ENCODE measurements at regions not wholly inside any gene's neighbourhood (a gene's known extent, or its start where the extent isn't known, plus 50 kb on each side); places are given as distances from the start of the nearest gene placed in this dataset.

DNA sequence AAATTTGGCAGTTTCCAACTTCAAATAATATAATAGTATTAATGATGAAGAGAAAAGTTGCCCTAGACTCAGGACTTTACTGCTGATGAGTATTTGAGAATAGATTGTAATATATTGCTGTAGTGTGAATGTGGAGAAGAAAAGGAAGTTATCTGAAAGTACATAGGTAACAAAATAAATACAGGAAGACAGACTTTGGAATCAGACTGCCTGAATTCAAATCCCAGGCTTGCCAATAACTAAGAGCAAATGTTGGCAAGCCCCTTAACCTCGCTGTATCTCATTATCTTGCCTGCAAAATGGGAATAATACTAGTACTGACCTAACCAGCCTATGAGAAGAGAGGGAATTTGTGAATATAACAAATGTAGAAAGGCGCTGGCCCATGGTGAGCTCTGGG is 765.2 kb upstream of the ID2 start:
- H3K27me3 Mint-ChIP-seq = no peaks in the 10 kb centered on the region
- no peaks in the 10 kb centered on the region for H3K36me3 Mint-ChIP-seq (ENCODE audit: low read depth)
- H3K9me3 Mint-ChIP-seq = no peaks in the 10 kb centered on the region
- no peak overlapping the region for H3K4me3 Mint-ChIP-seq
- no peaks in the 10 kb centered on the region for H3K4me1 Mint-ChIP-seq (ENCODE audit: low read depth)
- no peak overlapping the region for H3K27ac Mint-ChIP-seq

DNA sequence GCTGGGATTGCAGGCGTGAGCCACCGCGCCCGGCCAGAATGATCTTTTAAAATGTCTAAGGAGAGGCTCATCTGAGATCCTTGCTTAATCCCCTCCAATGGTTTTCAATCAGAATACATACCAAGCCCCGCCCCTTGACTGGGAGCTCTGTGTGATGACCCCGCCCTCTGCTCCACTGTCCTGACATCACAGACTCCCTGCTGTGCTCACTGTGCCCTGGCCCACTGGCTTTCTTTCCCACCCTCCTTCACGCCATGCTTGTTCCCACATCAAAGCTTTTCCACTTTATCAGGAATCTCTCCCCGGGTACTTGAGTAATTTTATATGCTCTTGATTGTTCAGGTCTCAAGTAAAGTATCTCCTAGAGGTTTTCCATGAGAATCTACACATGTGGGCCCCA is 762.3 kb upstream of the ID2 start:
- no peaks in the 10 kb centered on the region for H3K36me3 Mint-ChIP-seq (ENCODE audit: low read depth)
- no peak overlapping the region for H3K4me3 Mint-ChIP-seq
- H3K9me3 Mint-ChIP-seq = peaks cover 5% of the 10 kb centered on the region
- no peaks in the 10 kb centered on the region for H3K27me3 Mint-ChIP-seq
- H3K4me1 Mint-ChIP-seq (ENCODE audit: low read depth) = peaks cover 6% of the 10 kb centered on the region
- no peak overlapping the region for H3K27ac Mint-ChIP-seq

DNA sequence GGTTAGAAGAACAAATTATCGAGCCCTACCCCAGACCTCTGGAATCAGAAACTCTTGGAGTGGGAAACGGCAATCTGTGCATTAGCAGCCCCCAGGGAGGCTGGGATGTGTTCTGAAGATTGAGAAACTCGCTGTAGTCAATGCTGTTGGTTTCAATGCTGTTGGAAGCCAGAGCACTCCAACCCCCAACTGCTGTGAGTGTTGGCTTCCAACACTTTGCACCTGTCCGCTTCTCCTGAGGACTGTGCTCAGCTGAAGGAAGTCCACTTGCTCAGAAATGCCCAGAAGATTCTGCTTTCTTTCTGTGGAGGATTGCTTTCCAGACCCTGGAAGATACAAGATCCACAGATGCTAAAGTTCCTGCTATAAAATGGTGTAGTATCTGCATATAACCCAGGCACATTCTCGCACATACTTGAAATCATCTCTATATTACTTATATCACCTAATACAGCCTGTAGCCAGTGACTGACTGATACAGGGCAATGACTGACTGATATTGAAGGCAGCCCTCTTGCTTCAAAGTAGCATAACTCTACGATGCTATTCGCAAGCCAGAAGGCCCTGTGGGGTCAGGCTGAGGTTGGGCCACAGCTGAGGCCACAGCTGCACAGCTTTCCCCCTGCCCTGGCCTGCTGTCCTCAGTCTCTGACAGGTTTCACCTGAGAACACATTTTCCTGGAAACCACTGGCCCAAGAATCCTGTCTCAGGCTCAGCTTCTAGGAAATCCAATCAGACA is 757.7 kb upstream of the ID2 start:
- no peaks in the 10 kb centered on the region for H3K27me3 Mint-ChIP-seq
- H3K4me1 Mint-ChIP-seq (ENCODE audit: low read depth) = peaks cover 6% of the 10 kb centered on the region
- no peak overlapping the region for H3K27ac Mint-ChIP-seq
- H3K36me3 Mint-ChIP-seq (ENCODE audit: low read depth) = no peaks in the 10 kb centered on the region
- H3K9me3 Mint-ChIP-seq = peaks cover 5% of the 10 kb centered on the region
- no peak overlapping the region for H3K4me3 Mint-ChIP-seq

DNA sequence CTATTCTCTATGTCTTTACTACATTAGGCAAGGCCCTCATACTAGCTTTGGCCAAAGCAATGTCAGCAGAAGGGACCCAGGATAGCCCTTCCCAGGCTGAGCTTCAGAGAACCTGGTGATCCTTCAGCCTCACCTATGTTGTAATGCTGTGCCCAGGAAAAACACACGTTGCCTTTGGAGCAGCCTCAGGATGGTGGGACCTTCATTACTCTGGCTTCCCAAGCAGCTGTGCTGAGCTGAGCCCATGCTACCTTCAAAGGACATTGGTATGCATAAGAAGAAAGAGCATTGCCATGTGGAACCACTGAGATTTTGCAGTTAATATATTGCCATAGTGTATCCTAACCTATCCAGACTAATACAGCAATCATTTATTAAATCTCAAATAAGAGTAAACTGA is 756.4 kb upstream of the ID2 start:
- Mint-ChIP-seq H3K27ac (no peak overlapping the region), H3K36me3 (ENCODE audit: low read depth) (no peaks in the 10 kb centered on the region), H3K27me3 (no peaks in the 10 kb centered on the region), H3K9me3 (peaks cover 5% of the 10 kb centered on the region), H3K4me3 (no peak overlapping the region), H3K4me1 (ENCODE audit: low read depth) (peaks cover 6% of the 10 kb centered on the region)

DNA sequence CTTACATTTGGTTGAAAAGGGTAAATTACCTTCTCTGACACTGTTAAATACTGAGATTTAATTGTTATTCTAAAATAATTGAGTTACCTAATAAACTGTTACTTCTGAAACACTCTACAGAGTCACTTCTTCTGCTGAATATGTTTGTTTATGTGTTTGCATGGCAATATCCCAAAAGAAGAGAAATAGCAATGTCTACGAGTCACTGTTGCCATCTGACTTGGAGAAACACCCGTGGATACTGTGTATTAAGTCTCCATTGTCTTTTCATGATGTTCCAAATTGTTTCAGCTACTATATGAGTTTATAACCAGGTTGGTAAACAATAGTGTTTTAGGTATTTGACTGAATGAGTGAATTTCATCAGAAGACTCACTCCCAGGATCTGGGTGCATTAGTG is 754.2 kb upstream of the ID2 start:
- no peak overlapping the region for H3K27ac Mint-ChIP-seq
- H3K36me3 Mint-ChIP-seq (ENCODE audit: low read depth) = peaks cover 5% of the 10 kb centered on the region
- H3K27me3 Mint-ChIP-seq = no peaks in the 10 kb centered on the region
- H3K4me1 Mint-ChIP-seq (ENCODE audit: low read depth) = peaks cover 22% of the 10 kb centered on the region
- H3K9me3 Mint-ChIP-seq = peaks cover 9% of the 10 kb centered on the region
- H3K4me3 Mint-ChIP-seq = no peak overlapping the region

DNA sequence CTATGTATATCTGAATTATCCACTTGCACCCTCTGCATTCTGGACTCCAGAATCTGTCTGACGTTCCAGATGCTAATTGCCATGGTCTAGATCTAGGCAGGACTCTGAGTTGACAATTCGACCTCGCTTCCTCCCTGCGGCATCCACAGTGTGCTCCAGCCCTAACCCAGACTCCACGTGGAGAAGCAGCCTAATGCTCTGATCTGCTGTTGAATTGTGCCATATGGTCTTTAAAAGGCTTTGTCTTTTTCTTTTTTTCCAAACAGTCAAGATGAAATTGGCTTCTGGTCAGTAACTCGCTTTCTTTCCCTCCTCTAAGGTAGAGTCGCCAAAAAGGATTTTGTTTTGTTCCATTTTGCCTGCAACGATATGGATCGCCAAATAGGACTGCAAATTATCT is 752.6 kb upstream of the ID2 start:
- no peak overlapping the region for H3K4me3 Mint-ChIP-seq
- H3K9me3 Mint-ChIP-seq = peaks cover 9% of the 10 kb centered on the region
- no peaks in the 10 kb centered on the region for H3K27me3 Mint-ChIP-seq
- H3K36me3 Mint-ChIP-seq (ENCODE audit: low read depth) = peaks cover 5% of the 10 kb centered on the region
- peaks cover 18% of the 10 kb centered on the region for H3K4me1 Mint-ChIP-seq (ENCODE audit: low read depth)
- H3K27ac Mint-ChIP-seq = no peak overlapping the region

DNA sequence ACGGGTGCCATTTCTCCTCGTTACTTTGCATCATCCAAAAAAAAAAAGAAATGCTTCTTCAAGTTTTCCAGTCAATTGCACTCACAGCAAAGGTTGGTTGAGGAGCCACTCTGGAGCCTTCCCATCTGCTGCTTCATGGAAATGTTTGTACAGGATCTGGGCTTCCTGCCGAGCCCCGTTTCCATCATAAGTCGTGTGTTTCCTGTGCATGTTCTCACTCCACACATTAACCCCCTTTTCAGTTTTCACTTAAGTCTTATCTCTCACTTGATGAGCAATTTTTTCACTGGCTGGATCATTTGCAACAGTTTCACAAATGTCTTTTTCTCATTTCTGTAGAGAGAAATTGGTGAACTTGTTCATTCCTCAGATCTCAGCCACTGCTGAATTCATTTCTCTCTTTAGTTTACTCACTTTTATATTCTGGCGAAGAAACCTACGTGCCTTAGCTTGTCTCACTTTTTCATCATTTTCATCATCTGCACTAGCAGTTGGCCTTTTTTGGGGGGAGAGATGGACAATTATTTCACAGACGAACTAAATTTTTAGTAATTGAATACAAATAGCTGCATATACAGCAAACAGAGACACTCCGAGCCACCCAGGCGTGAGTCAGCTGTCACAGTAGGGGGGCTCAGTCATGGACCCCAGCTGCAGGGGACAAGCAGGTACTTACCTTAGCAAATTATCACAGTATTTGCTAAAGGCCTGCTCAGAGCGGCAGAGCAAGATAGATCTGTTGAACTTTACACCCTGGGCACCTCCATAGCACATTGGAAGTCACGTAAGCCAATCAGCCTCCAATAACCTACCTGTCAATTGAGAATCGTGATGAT is 750.8 kb upstream of the ID2 start:
- Mint-ChIP-seq H3K27me3 (no peaks in the 10 kb centered on the region), H3K4me3 (peak overlapping the region; percentile 8), H3K36me3 (ENCODE audit: low read depth) (peaks cover 5% of the 10 kb centered on the region), H3K9me3 (peaks cover 9% of the 10 kb centered on the region), H3K27ac (peak overlapping the region; percentile 57), H3K4me1 (ENCODE audit: low read depth) (peaks cover 18% of the 10 kb centered on the region)

DNA sequence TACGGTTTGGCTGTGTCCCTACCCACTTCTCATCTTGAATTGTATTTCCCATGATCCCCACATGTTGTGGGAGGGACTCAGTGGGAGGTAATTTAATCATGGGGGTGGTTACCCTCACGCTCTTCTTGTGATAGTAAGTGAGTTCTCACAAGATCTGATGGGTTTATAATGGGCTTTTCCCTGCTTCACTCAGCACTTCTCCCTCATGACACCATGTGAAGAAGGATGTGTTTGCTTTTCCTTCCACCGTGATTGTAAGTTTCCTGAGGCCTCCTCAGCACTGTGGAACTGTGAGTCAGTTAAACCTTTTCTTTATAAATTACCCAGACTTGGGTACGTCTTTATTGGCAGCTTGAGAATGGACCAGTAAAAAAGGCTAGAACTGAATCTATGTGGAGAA is 750.0 kb upstream of the ID2 start:
- Mint-ChIP-seq H3K27me3 (no peaks in the 10 kb centered on the region), H3K4me3 (no peak overlapping the region), H3K4me1 (ENCODE audit: low read depth) (peaks cover 18% of the 10 kb centered on the region), H3K9me3 (peaks cover 9% of the 10 kb centered on the region), H3K27ac (peak overlapping the region; percentile 74), H3K36me3 (ENCODE audit: low read depth) (peaks cover 5% of the 10 kb centered on the region)

DNA sequence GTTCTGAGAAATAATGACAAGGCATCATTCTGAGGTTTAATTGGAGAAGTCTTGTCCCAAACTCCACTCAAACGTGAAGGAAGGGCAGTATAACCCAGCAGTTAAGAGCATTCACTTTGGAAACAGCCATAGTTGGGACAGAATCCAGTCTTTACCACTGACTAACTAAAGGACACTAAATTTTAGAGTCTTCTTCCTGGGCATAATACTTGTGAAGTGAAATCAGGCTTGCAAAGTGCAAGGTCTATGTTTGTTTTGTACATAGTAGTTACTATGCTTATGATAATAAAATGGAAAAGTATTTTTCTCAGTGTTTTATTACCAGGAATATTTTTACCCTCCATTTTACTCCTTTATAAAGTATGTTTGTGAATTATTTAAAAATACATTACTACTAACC is 748.2 kb upstream of the ID2 start:
- Mint-ChIP-seq H3K9me3 (peaks cover 9% of the 10 kb centered on the region), H3K4me3 (no peak overlapping the region), H3K36me3 (ENCODE audit: low read depth) (peaks cover 5% of the 10 kb centered on the region), H3K27me3 (no peaks in the 10 kb centered on the region), H3K27ac (no peak overlapping the region), H3K4me1 (ENCODE audit: low read depth) (peaks cover 18% of the 10 kb centered on the region)

DNA sequence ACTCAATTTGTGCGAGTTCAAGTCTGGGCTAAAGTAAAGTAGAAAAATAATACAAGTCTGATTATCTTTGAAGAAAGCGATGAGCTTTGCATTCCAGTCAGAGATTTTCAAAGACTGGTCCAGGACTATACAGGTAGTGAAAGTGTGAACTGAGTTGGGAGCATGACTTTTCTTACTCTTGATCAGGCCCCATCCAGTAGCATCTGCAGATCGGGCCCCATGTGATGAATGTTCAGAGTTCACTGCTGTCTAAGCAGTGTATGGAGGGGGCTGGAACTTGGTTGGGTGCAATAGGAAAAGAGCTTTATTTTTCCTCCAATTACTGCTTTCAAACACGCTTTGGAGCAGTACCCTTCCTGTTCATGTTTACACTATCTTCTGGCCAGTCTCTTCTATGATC is 747.4 kb upstream of the ID2 start:
- Mint-ChIP-seq H3K9me3 (peaks cover 9% of the 10 kb centered on the region), H3K4me1 (ENCODE audit: low read depth) (peaks cover 18% of the 10 kb centered on the region), H3K36me3 (ENCODE audit: low read depth) (peaks cover 5% of the 10 kb centered on the region), H3K27me3 (no peaks in the 10 kb centered on the region), H3K27ac (no peak overlapping the region), H3K4me3 (no peak overlapping the region)

DNA sequence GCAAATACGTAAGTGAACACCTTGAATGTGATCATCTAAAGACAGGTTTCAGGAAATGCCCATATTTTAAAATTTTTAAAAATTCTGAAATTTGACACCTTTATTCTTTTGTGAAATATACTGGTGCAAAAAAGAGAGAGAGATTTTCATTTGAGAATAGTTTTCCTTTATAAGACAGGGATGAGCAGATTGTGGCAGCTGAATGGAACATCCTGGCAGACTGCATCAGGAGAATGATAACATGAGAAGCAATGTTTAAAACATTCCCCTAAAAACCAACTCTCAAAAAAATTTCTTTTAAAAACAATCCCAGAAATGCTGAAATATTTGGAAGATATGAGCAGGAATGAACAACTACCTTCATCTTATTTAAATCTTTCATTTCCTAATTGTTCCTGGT is 744.8 kb upstream of the ID2 start:
- Mint-ChIP-seq H3K4me1 (ENCODE audit: low read depth) (peaks cover 12% of the 10 kb centered on the region), H3K4me3 (no peak overlapping the region), H3K36me3 (ENCODE audit: low read depth) (no peaks in the 10 kb centered on the region), H3K9me3 (peaks cover 9% of the 10 kb centered on the region), H3K27me3 (no peaks in the 10 kb centered on the region), H3K27ac (no peak overlapping the region)

DNA sequence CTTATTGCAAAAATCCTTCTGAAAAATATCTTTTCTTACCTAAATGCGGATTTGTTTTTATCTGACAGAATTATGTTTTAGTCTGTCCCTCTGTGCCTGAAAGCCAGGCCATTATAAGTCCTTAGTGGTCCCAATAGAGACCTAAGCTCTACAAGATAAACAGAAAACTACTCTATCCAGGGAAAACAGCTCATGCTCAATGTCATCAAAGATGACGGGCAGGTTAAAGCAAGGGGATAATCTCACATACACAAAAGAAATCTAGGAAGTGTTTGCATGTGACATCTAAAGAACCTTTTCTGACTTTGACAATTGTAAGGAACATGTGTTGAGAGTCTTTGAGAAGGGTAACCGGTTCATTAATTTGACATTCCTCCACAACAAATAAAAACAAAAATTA is 741.1 kb upstream of the ID2 start:
- Mint-ChIP-seq H3K27me3 (no peaks in the 10 kb centered on the region), H3K4me3 (no peak overlapping the region), H3K9me3 (peaks cover 4% of the 10 kb centered on the region), H3K36me3 (ENCODE audit: low read depth) (no peaks in the 10 kb centered on the region), H3K27ac (no peak overlapping the region), H3K4me1 (ENCODE audit: low read depth) (peaks cover 5% of the 10 kb centered on the region)

DNA sequence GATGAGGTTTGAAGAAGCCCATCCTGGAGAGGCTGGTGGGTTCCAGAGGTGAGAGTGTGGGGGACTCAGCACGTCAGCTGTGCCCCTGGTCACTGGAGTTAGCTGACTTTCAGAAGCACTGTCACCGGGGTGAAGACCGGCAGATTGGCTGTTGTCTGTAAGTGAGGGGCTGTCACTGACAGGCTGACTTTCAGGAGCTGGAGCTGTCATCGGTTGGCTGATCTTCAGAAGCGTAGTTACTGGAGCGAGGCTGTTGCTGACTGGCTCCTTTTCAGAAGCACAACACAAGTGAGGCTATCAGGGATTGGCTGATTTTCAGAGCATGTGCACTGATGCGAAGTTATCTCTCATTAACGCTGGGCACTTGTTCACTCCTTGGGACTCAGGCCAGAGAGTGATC is 738.4 kb upstream of the ID2 start:
- no peak overlapping the region for H3K27ac Mint-ChIP-seq
- peaks cover 5% of the 10 kb centered on the region for H3K4me1 Mint-ChIP-seq (ENCODE audit: low read depth)

DNA sequence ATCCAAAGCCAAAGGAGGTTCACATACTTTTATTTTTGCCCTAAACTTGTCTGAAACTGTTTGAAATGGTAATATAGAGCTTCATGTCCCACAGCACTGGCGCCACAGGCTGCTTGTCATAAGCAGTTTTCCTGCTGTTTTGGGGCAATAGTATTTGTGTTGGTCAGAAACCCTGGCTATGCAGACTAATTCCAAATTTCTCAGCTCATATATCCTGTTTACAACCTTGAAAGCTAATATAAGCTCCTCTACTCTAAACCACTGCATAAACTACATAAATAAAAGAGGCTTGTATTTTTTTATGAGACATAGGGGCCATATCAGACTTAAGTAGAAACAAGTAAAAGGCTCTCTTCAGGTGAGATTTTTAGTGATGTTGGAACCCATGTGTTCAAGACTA is 736.8 kb upstream of the ID2 start:
- H3K27ac Mint-ChIP-seq = no peak overlapping the region
- H3K9me3 Mint-ChIP-seq = no peaks in the 10 kb centered on the region
- H3K4me1 Mint-ChIP-seq (ENCODE audit: low read depth) = no peaks in the 10 kb centered on the region
- peaks cover 3% of the 10 kb centered on the region for H3K27me3 Mint-ChIP-seq
- H3K36me3 Mint-ChIP-seq (ENCODE audit: low read depth) = no peaks in the 10 kb centered on the region
- H3K4me3 Mint-ChIP-seq = no peak overlapping the region

More for the DNA sequence above, 738.4 kb upstream of the ID2 start:
- Mint-ChIP-seq H3K4me3 (no peak overlapping the region), H3K27me3 (no peaks in the 10 kb centered on the region), H3K9me3 (peaks cover 4% of the 10 kb centered on the region), H3K36me3 (ENCODE audit: low read depth) (no peaks in the 10 kb centered on the region)

DNA sequence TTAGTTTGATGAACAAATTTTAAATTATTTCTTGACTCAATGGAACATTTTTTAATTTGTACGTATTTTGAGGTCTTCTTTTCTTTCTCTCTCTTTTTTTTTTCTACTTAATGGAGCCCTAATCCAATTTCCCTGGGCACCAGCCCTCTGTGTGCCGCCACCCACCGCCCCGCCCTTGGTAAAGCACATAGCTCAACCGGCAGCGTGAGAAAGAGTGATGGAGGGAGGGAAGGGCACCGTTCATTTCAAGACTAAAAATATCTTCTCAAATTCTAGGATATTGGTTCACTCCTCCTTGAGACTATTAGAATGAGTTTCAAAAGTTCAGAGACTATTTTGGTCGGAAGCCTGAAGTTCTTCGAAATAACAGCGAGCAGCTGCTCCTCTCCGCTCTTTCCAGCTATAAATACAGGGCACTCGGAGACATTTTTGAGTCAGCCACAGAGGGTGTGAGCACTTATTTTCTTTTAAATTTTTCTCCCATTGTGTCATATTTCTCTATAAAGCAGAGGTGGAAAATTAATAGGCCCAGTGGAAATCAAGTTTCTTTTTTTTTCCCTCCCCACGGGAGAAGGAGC is 731.7 kb upstream of the ID2 start:
- no peak overlapping the region for H3K4me3 Mint-ChIP-seq
- H3K4me1 Mint-ChIP-seq (ENCODE audit: low read depth) = no peaks in the 10 kb centered on the region
- H3K36me3 Mint-ChIP-seq (ENCODE audit: low read depth) = no peaks in the 10 kb centered on the region
- H3K27ac Mint-ChIP-seq = no peak overlapping the region
- H3K9me3 Mint-ChIP-seq = no peaks in the 10 kb centered on the region
- peaks cover 3% of the 10 kb centered on the region for H3K27me3 Mint-ChIP-seq
